GM23248 (cell line): ENCODE measurements at regions not wholly inside any gene's neighbourhood (a gene's known extent, or its start where the extent isn't known, plus 50 kb on each side); places are given as distances from the start of the nearest gene placed in this dataset.

Experiments used
- DNase-seq: peaks from one replicate; pipeline ENCODE4 v3.0.0-alpha.2; 2015
- H2AFZ ChIP-seq: fragments of 200-600 bp; sonication (generic); 2 replicates; pipeline ENCODE4 v1.6.1; 2016; ENCODE audit warnings: antibody characterized with exemption
- H3F3A ChIP-seq: fragments of 200-600 bp; sonication (generic); 2 replicates; pipeline ENCODE4 v1.6.1; 2016; ENCODE audit warnings: mild to moderate bottlenecking, antibody characterized with exemption, mixed run types; ENCODE audit not compliant: insufficient read depth
- H3K27ac ChIP-seq: fragments of 200-600 bp; sonication (generic); 2 replicates; pipeline ENCODE4 v1.5.1; 2016; ENCODE audit warnings: mild to moderate bottlenecking
- H3K27me3 ChIP-seq: fragments of 200-600 bp; sonication (generic); replicated peaks from 2 replicates; pipeline ENCODE4 v1.6.1; 2016; ENCODE audit warnings: mild to moderate bottlenecking; ENCODE audit not compliant: insufficient read depth
- H3K36me3 ChIP-seq: fragments of 200-600 bp; sonication (generic); 2 replicates; pipeline ENCODE4 v1.6.1; 2016; ENCODE audit warnings: low read depth, mild to moderate bottlenecking
- H3K4me1 ChIP-seq: fragments of 200-600 bp; sonication (generic); 2 replicates; pipeline ENCODE4 v1.6.1; 2016; ENCODE audit warnings: mild to moderate bottlenecking; ENCODE audit not compliant: insufficient read depth
- H3K4me2 ChIP-seq: fragments of 200-600 bp; sonication (generic); one replicate; pipeline ENCODE4 v1.6.1; 2016; ENCODE audit warnings: mild to moderate bottlenecking; ENCODE audit not compliant: unreplicated experiment
- H3K4me3 ChIP-seq: fragments of 200-600 bp; sonication (generic); 2 replicates; pipeline ENCODE4 v1.5.1; 2016; ENCODE audit warnings: mild to moderate bottlenecking
- H3K79me2 ChIP-seq: fragments of 200-600 bp; sonication (generic); 2 replicates; pipeline ENCODE4 v1.6.1; 2016; ENCODE audit warnings: mild to moderate bottlenecking; ENCODE audit not compliant: insufficient read depth
- H3K9ac ChIP-seq: fragments of 200-600 bp; sonication (generic); 2 replicates; pipeline ENCODE4 v1.6.1; 2016; ENCODE audit warnings: mild to moderate bottlenecking
- H3K9me2 ChIP-seq: fragments of 200-600 bp; sonication (generic); 2 replicates; pipeline ENCODE4 v1.6.1; 2016; ENCODE audit warnings: mixed run types, mild to moderate bottlenecking, moderate library complexity; ENCODE audit not compliant: insufficient read depth
- H3K9me3 ChIP-seq: fragments of 200-600 bp; sonication (generic); one replicate; pipeline ENCODE4 v1.6.1; 2017; ENCODE audit warnings: low read depth
- H4K20me1 ChIP-seq: fragments of 200-600 bp; sonication (generic); 2 replicates; pipeline ENCODE4 v1.6.0; 2016; ENCODE audit not compliant: insufficient read depth
- EZH2 ChIP-seq: fragments of 200-600 bp; sonication (generic); IDR thresholded peaks from 2 replicates; pipeline ENCODE4 v1.6.1; 2018; ENCODE audit warnings: antibody characterized with exemption, mild to moderate bottlenecking; ENCODE audit not compliant: insufficient read depth, poor library complexity, severe bottlenecking
- EZH2phosphoT487 ChIP-seq: fragments of 200-600 bp; sonication (generic); IDR thresholded peaks from 2 replicates; pipeline ENCODE4 v1.6.1; 2018; ENCODE audit warnings: antibody characterized with exemption, moderate library complexity, mild to moderate bottlenecking, low read depth; ENCODE audit not compliant: insufficient read depth
- WGBS, 2 experiments: methylation state at CpG; one replicate each; pipeline ENCODE4 v1.1.6; 2015 to 2017; ENCODE audit warnings: low lambda C conversion rate in 2 of 2, low coverage in 1 of 2; ENCODE audit errors: missing lambda C conversion rate in 2 of 2; 5-methylcytosine and 5-hydroxymethylcytosine counted together
- in situ Hi-C: fragments of 300-500 bp; cut with MboI; formaldehyde crosslinking; loops from 2 replicates; pipeline ENCODE4 v1.15.0; 2020

GRCh38 chr5:124810396-124811006 is 64.1 kb upstream of the ZNF608 start:
- Histone ChIP-seq H3K27me3 (no peaks in the 10 kb centered on the region), H4K20me1 (no peaks in the 10 kb centered on the region), H3K36me3 (no peaks in the 10 kb centered on the region), H3K9ac (no peak overlapping the region), H3K4me1 (no peaks in the 10 kb centered on the region), H3K4me3 (no peak overlapping the region), H3K9me3 (no peaks in the 10 kb centered on the region), H3K9me2 (no peaks in the 10 kb centered on the region), H3K79me2 (no peaks in the 10 kb centered on the region), H2AFZ (no peak overlapping the region), H3K4me2 (no peak overlapping the region), H3K27ac (no peak overlapping the region), H3F3A (no peaks in the 10 kb centered on the region)
- no peak for DNase-seq
- in situ Hi-C loops: no loop called here
- WGBS, 2 experiments: 85 to 90% methylated on average over 3 of the region's 3 CpGs
- TF ChIP-seq EZH2 (no peak), EZH2phosphoT487 (no peak)

GRCh38 chr5:124812771-124813358 is 66.4 kb upstream of the ZNF608 start:
- Histone ChIP-seq H3K4me3 (no peak overlapping the region), H2AFZ (no peak overlapping the region), H3K27ac (no peak overlapping the region), H3K9me2 (no peaks in the 10 kb centered on the region), H3K36me3 (no peaks in the 10 kb centered on the region), H3K4me2 (no peak overlapping the region), H3K79me2 (no peaks in the 10 kb centered on the region), H3K9me3 (no peaks in the 10 kb centered on the region), H3F3A (no peaks in the 10 kb centered on the region), H3K27me3 (no peaks in the 10 kb centered on the region), H4K20me1 (no peaks in the 10 kb centered on the region), H3K4me1 (no peaks in the 10 kb centered on the region), H3K9ac (no peak overlapping the region)
- in situ Hi-C loops: no loop called here
- 89 to 91% methylated on average over 5 of the region's 5 CpGs for WGBS, 2 experiments
- no peak for TF ChIP-seq EZH2phosphoT487
- TF ChIP-seq EZH2: no peak
- no peak for DNase-seq

GRCh38 chr5:124816381-124816780 is 69.9 kb upstream of the ZNF608 start:
- in situ Hi-C loops: no loop called here
- WGBS, 2 experiments: 75 to 80% methylated on average over 7 of the region's 7 CpGs
- Histone ChIP-seq H3K9me2 (no peaks in the 10 kb centered on the region), H3K4me2 (no peak overlapping the region), H2AFZ (no peak overlapping the region), H3F3A (no peaks in the 10 kb centered on the region), H3K36me3 (no peaks in the 10 kb centered on the region), H3K9ac (no peak overlapping the region), H3K79me2 (no peaks in the 10 kb centered on the region), H4K20me1 (no peaks in the 10 kb centered on the region), H3K4me3 (no peak overlapping the region), H3K4me1 (no peaks in the 10 kb centered on the region), H3K27ac (no peak overlapping the region), H3K9me3 (no peaks in the 10 kb centered on the region), H3K27me3 (no peaks in the 10 kb centered on the region)
- no peak for TF ChIP-seq EZH2
- no peak for TF ChIP-seq EZH2phosphoT487
- no peak for DNase-seq

- in situ Hi-C loops: no loop called here
- Histone ChIP-seq H3F3A (no peaks in the 10 kb centered on the region), H3K27ac (no peak overlapping the region), H3K79me2 (no peaks in the 10 kb centered on the region), H3K9me2 (no peaks in the 10 kb centered on the region), H3K27me3 (0 out of 2 replicates have a peak, but pooled peaks cover 4% of the 10 kb centered on the region), H3K4me3 (no peak overlapping the region), H3K9ac (no peak overlapping the region), H3K4me2 (no peak overlapping the region), H3K9me3 (no peaks in the 10 kb centered on the region), H4K20me1 (no peaks in the 10 kb centered on the region), H2AFZ (no peak overlapping the region), H3K4me1 (peaks cover under 1% of the 10 kb centered on the region; the same call in 1 of the 2 replicates), H3K36me3 (no peaks in the 10 kb centered on the region)
- DNase-seq: no peak
- 65 to 80% methylated on average over 3 of the region's 3 CpGs for WGBS, 2 experiments
- TF ChIP-seq EZH2phosphoT487 (no peak), EZH2 (no peak)
Measured at GRCh38 chr5:124819201-124819600, 72.8 kb upstream of the ZNF608 start.

GRCh38 chr5:124822647-124823046 is 76.2 kb upstream of the ZNF608 start:
- Histone ChIP-seq H4K20me1 (no peaks in the 10 kb centered on the region), H3K9me2 (no peaks in the 10 kb centered on the region), H3K4me2 (no peak overlapping the region), H3K9me3 (no peaks in the 10 kb centered on the region), H3K9ac (no peak overlapping the region), H2AFZ (no peak overlapping the region), H3K79me2 (no peaks in the 10 kb centered on the region), H3K36me3 (no peaks in the 10 kb centered on the region), H3K4me3 (no peak overlapping the region), H3F3A (no peaks in the 10 kb centered on the region), H3K27me3 (0 out of 2 replicates have a peak, but pooled peaks cover 5% of the 10 kb centered on the region), H3K27ac (no peak overlapping the region), H3K4me1 (peaks cover 8% of the 10 kb centered on the region; the same call in 1 of the 2 replicates)
- WGBS, 2 experiments: 79 to 92% methylated on average over 2 of the region's 2 CpGs
- DNase-seq: no peak
- TF ChIP-seq EZH2phosphoT487 (no peak), EZH2 (no peak)
- in situ Hi-C loops: no loop called here
